Peyer's patch (tissue), 4 donors: ENCODE measurements at regions not wholly inside any gene's neighbourhood (a gene's known extent, or its start where the extent isn't known, plus 50 kb on each side); places are given as distances from the start of the nearest gene placed in this dataset.

Source experiments
- POLR2A ChIP-seq, 2 donors: fragments of 450-650 bp; IDR thresholded peaks; one replicate each; pipeline ENCODE4 v1.5.1; 2017; ENCODE audit warnings: antibody characterized with exemption in 2 of 2, mild to moderate bottlenecking in 2 of 2, moderate library complexity in 2 of 2
- TF ChIP-seq, protein P1 (sequence below), 6 experiments: fragments of 450-650 bp in 4 of 6; fragments of 200-600 bp in 2 of 6; sonication (generic) in 1 of 6; IDR thresholded peaks; one replicate each; pipeline ENCODE4 v1.5.1; 2017 to 2019; ENCODE audit warnings: antibody characterized with exemption in 6 of 6, mild to moderate bottlenecking in 3 of 6, moderate library complexity in 1 of 6

DNA sequence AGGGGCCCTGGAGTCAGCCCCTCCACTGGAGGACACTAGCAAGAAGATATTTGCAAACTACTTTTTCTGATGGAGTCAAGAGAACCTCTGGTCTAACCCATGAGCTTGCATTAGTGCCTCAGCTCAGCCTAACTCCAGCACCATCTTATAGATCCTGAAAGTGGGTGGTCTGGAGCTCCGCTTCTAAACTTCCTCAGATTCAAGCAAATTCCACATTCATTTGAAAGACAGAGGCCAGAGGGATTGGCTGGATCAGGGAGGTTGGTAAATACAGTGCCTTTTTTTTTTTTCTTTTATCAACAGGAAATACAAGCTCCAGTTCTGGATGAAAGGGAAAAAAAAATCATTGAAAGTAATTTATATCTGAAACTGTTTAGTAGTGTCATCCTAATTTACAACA lies 99.9 kb downstream of the ENC1 start:
- TF ChIP-seq, protein P1, sequence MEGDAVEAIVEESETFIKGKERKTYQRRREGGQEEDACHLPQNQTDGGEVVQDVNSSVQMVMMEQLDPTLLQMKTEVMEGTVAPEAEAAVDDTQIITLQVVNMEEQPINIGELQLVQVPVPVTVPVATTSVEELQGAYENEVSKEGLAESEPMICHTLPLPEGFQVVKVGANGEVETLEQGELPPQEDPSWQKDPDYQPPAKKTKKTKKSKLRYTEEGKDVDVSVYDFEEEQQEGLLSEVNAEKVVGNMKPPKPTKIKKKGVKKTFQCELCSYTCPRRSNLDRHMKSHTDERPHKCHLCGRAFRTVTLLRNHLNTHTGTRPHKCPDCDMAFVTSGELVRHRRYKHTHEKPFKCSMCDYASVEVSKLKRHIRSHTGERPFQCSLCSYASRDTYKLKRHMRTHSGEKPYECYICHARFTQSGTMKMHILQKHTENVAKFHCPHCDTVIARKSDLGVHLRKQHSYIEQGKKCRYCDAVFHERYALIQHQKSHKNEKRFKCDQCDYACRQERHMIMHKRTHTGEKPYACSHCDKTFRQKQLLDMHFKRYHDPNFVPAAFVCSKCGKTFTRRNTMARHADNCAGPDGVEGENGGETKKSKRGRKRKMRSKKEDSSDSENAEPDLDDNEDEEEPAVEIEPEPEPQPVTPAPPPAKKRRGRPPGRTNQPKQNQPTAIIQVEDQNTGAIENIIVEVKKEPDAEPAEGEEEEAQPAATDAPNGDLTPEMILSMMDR (IDR thresholded peaks at IDR 0.05): no peak
- TF ChIP-seq POLR2A (IDR thresholded peaks at IDR 0.05): no peak
